GM12874 (cell line): ENCODE measurements at regions not wholly inside any gene's neighbourhood (a gene's known extent, or its start where the extent isn't known, plus 50 kb on each side); places are given as distances from the start of the nearest gene placed in this dataset.

ENCODE experiments used
- CTCF ChIP-seq: IDR thresholded peaks from 2 replicates; pipeline ENCODE4 v1.5.1; 2011; ENCODE audit warnings: low read depth, mild to moderate bottlenecking, control low read depth, low read length, moderate library complexity; ENCODE audit not compliant: insufficient read depth

- TF ChIP-seq CTCF: no peak
Observed at GRCh38 chr17:53490447-53490968, 332.2 kb upstream of the KIF2B start.

GRCh38 chr17:53483704-53484103 lies 339.0 kb upstream of the KIF2B start:
- TF ChIP-seq CTCF: no peak

DNA sequence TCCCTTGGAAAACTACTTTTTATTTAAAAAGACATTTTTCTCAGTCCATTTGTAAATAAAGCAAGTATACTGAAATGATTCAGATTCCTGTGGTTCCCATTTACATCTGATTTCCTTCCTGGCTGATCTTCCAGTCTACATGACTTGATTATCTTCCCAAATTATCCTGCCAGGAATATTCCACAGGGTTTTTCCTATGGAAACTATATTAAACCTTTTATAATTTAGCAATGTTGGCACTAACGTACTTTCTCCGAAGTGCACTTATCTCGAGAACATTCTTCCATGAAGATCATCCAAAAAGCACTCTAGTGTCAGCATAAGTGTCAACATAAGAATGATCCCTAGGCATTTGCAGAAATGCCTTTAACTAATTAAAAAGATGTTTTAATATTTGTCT lies 347.7 kb upstream of the KIF2B start:
- TF ChIP-seq CTCF: no peak

DNA sequence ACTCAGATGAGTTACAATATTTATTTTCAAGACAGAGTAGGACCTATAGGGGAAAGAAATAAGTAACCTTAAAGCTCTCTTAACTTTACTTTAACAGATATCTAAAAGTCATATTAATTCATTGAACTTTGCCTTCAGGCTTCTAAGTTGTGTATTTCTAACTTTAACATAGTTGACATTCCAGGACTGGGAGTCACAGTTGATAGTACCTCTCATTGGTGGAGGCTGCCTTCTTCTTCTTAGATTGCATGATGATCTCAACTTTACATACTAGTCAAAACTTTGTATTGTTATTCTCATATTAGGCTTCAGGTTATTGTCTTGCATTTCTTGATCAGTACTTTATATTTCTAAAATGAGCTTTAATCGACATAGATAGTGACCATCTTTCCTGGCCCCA lies 350.1 kb upstream of the KIF2B start:
- no peak for TF ChIP-seq CTCF

DNA sequence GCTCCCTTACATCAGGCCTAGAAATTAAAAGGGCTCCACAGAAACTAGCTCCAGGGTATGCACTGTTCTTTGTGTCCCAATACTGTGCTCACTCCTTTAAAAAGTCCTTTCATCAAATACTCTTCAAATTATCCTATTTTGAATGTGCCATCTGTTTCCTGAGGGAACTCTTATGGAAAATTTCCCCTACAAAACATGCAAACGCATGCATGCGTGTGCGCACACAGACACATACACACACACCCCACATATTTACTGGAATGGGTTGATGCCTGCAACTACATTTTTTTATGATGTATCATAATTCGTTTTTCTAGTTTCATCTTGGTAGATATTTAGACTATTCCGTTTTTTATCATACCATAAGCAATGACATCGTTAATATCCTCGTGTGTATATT lies 351.2 kb upstream of the KIF2B start:
- TF ChIP-seq CTCF: no peak

DNA sequence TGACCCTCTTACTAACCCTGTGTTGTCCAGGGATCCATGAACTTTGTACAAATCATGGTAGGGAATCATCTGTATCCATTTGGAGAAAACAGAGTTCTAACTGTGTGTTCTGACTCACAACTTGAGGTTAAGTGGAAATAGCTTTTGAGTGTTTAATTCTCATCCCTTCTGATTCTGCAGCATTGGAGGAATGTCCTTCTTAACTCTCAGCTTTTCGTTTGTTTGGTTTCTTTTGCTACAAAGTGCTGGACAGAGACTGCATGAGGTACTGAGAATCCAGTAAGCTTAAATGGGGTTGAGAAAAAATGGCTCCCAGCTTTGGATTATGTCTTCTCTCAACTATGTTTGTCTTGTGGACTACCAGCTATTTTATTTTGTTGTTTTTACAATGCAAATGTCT lies 352.1 kb upstream of the KIF2B start:
- no peak for TF ChIP-seq CTCF

- no peak for TF ChIP-seq CTCF
Observed at GRCh38 chr17:53466733-53467132, 356.0 kb upstream of the KIF2B start.

- no peak for TF ChIP-seq CTCF
Observed at GRCh38 chr17:53463363-53463762, 359.4 kb upstream of the KIF2B start.
